GM10266 (cell line): ENCODE measurements at regions not wholly inside any gene's neighbourhood (a gene's known extent, or its start where the extent isn't known, plus 50 kb on each side); places are given as distances from the start of the nearest gene placed in this dataset.
A peak's percentile ranks its signal among the peaks of the same experiment; 100 is the strongest.

Experiments used
- DNase-seq: peaks from one replicate; pipeline ENCODE4 v3.0.0; 2012; ENCODE audit errors: extremely low spot score
- TF ChIP-seq, protein P1 (sequence below): IDR thresholded peaks from 2 replicates; pipeline ENCODE4 v1.5.1; 2012; ENCODE audit warnings: mild to moderate bottlenecking, low read depth; ENCODE audit not compliant: control insufficient read depth, insufficient read depth; ENCODE audit errors: missing control alignments

DNA sequence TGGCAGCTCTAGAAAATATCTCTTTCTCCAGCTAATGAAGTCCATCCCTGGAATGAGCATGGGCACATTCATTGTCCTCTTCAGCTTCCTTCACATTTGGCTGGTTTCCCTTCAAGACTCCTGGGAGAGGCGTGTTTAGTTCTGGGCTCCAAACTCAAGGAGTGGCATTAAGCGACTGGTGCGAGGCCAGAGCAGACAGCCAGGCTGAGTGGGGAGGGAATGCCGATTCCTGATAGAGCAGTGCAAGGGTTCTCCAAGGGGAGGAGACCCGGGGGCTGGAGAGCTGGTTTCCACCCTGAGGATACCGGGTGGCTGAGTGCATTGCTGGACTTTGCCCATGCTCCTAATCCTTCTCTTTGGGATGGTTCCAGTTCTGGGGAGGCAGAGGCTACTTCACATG, 372.1 kb downstream of the RPS24 start:
- TF ChIP-seq, protein P1, sequence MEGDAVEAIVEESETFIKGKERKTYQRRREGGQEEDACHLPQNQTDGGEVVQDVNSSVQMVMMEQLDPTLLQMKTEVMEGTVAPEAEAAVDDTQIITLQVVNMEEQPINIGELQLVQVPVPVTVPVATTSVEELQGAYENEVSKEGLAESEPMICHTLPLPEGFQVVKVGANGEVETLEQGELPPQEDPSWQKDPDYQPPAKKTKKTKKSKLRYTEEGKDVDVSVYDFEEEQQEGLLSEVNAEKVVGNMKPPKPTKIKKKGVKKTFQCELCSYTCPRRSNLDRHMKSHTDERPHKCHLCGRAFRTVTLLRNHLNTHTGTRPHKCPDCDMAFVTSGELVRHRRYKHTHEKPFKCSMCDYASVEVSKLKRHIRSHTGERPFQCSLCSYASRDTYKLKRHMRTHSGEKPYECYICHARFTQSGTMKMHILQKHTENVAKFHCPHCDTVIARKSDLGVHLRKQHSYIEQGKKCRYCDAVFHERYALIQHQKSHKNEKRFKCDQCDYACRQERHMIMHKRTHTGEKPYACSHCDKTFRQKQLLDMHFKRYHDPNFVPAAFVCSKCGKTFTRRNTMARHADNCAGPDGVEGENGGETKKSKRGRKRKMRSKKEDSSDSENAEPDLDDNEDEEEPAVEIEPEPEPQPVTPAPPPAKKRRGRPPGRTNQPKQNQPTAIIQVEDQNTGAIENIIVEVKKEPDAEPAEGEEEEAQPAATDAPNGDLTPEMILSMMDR, result no peak
- DNase-seq, result no peak

GRCh38 chr10:78406648-78407008, 373.0 kb downstream of the RPS24 start:
- TF ChIP-seq, protein P1, result no peak
- DNase-seq, result no peak

DNA sequence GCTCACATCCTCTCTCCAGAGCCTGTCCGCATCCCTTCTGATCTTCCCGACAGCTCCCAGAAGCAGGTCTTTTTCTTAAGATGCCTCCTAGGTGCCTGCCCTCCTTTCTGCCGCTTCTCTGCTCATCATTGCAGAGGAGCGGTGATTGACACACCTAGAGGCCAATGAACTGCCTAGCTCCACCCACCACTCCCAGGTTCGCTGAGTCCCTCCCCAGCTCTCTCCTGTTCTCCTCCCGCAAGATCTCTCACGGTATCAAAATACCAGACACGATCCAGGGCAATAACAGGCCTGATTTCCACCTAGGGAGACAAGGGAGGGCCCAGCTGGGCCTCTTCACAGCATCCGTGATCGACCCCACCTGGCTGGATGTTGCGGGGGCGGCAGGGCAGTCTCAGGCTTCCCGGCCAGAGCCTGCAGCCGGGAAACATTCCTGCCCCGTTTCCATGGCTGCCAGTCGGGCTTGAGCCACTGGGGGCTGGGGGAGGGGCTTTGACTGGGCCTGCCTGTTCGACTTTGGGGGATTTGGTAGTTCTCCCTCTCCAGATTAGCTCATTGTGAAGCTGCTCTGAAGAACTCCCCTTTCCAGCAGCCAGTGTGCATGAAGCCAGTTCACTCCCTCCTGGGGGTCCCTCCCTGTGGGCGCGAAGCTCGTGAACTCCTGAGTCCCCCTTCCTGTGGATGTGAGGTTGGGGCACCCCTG, 373.5 kb downstream of the RPS24 start:
- peak; percentile 46 for DNase-seq
- TF ChIP-seq, protein P1, result no peak

- no peak for DNase-seq
- TF ChIP-seq, protein P1, result no peak
Measured at GRCh38 chr10:78407966-78408365, 374.3 kb downstream of the RPS24 start.

- TF ChIP-seq, protein P1, result no peak
- DNase-seq, result no peak
Measured at GRCh38 chr10:78408671-78409472, 375.2 kb downstream of the RPS24 start.

DNA sequence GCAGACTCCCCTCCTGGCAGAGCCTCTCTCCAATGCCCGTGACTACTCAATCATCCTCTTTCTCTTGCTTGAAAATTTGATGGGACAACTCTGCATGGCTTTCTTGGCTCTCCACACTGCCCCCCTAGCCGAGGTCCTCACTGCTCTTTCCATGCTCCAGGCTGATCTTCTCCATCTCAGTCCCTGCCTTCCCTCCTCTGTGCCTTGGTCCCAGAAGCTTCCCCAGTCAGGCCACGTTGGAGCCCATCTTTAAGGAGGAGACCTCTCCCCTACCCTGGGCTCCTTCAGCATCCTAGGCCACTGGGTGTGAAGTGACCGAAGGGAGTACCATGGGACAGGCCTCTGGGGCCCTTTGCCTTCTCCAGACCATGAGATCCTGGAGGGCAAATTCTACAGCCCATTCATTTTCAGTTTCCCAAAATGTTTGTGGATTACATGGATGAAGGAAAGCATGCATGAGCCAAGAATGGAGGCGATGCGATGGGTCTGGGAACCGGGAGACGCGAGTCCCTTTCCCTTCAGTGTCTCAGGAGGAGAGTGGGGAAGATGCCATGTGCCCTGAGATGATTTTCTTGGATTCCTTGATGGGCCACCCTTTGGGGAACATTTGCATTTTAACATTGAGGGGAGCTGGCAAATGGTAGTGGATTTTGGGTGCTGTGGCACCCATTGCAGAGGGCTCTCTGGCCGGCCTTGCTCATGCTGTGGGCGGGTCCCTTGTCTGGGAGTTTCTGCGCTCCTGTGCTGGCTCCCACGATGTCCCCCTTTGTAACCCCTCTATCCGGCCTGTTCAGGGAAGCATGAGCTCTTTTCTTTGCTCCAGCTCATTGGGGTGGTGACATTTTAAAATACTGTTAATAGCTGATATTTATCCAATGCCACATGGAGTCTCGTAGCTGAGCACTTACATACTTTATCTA, 376.6 kb downstream of the RPS24 start:
- TF ChIP-seq, protein P1, result no peak
- DNase-seq, result no peak
